ENCODE measurements at regions not wholly inside any gene's neighbourhood (a gene's known extent, or its start where the extent isn't known, plus 50 kb on each side); places are given as distances from the start of the nearest gene placed in this dataset.
"Not testable (repeated sequence)": the region's sequence is repeated elsewhere in the genome, so short reads cannot be mapped to it uniquely, and the experiment has no call there.

GRCh38 chr5:148744380-148744779, 82.0 kb upstream of the ADRB2 start:
- not testable (repeated sequence) for DNase-seq

- no peak for DNase-seq
Observed at GRCh38 chr5:148746826-148747535, 79.4 kb upstream of the ADRB2 start.

- DNase-seq, result no peak
Observed at GRCh38 chr5:148747536-148747906, 78.9 kb upstream of the ADRB2 start.

GRCh38 chr5:148748702-148749392, 77.6 kb upstream of the ADRB2 start:
- DNase-seq, result no peak

GRCh38 chr5:148750614-148751013, 75.8 kb upstream of the ADRB2 start:
- DNase-seq, result no peak

- DNase-seq, result no peak
Observed at GRCh38 chr5:148751025-148751424, 75.4 kb upstream of the ADRB2 start.

- not testable (repeated sequence) for DNase-seq
Observed at GRCh38 chr5:148752375-148752774, 74.0 kb upstream of the ADRB2 start.

- no peak for DNase-seq
Observed at GRCh38 chr5:148759101-148759500, 67.3 kb upstream of the ADRB2 start.

GRCh38 chr5:148760945-148761638, 65.3 kb upstream of the ADRB2 start:
- peak; percentile 6 for DNase-seq

GRCh38 chr5:148763996-148764395, 62.4 kb upstream of the ADRB2 start:
- DNase-seq, result no peak

- no peak for DNase-seq
Observed at GRCh38 chr5:148765061-148765460, 61.4 kb upstream of the ADRB2 start.

- DNase-seq, result no peak
Observed at GRCh38 chr5:148768806-148769415, 57.5 kb upstream of the ADRB2 start.

- DNase-seq, result no peak
Observed at GRCh38 chr5:148769941-148770340, 56.5 kb upstream of the ADRB2 start.

- DNase-seq, result no peak
Observed at GRCh38 chr5:148774313-148774712, 52.1 kb upstream of the ADRB2 start.

GRCh38 chr5:148776261-148776660, 50.1 kb upstream of the ADRB2 start:
- no peak for DNase-seq

Measured in activated CD4-positive, alpha-beta T cell treated with anti-CD3 and anti-CD28 coated beads for 48 hours (primary cell).